Parathyroid adenoma (tissue), 2 donors: ENCODE measurements at regions not wholly inside any gene's neighbourhood (a gene's known extent, or its start where the extent isn't known, plus 50 kb on each side); places are given as distances from the start of the nearest gene placed in this dataset.

ENCODE experiments used
- H2AFZ ChIP-seq: fragments of 300-600 bp; sonication (generic); one replicate; pipeline ENCODE4 v1.7.0; 2017; ENCODE audit warnings: antibody characterized with exemption, mild to moderate bottlenecking
- H3K27ac ChIP-seq: fragments of 300-600 bp; sonication (generic); one replicate; pipeline ENCODE4 v1.7.0; 2017
- H3K27me3 ChIP-seq: fragments of 300-600 bp; sonication (generic); one replicate; pipeline ENCODE4 v1.7.0; 2017; ENCODE audit warnings: low read length; ENCODE audit not compliant: control insufficient read depth, insufficient read depth
- H3K36me3 ChIP-seq: fragments of 300-600 bp; sonication (generic); one replicate; pipeline ENCODE4 v1.7.0; 2017; ENCODE audit warnings: low read length; ENCODE audit not compliant: control insufficient read depth, insufficient read depth
- H3K4me1 ChIP-seq: fragments of 300-600 bp; sonication (generic); one replicate; pipeline ENCODE4 v1.7.0; 2017; ENCODE audit warnings: control low read depth
- H3K4me2 ChIP-seq: fragments of 300-600 bp; sonication (generic); one replicate; pipeline ENCODE4 v1.7.0; 2017; ENCODE audit warnings: low read length
- H3K4me3 ChIP-seq: fragments of 300-600 bp; sonication (generic); one replicate; pipeline ENCODE4 v1.7.0; 2017; ENCODE audit warnings: low read depth, low read length
- H3K79me2 ChIP-seq: fragments of 300-600 bp; sonication (generic); one replicate; pipeline ENCODE4 v1.7.0; 2017; ENCODE audit warnings: control low read depth
- H3K9ac ChIP-seq: fragments of 300-600 bp; sonication (generic); one replicate; pipeline ENCODE4 v1.7.0; 2017; ENCODE audit warnings: mild to moderate bottlenecking
- H3K9me3 ChIP-seq: fragments of 300-600 bp; sonication (generic); one replicate; pipeline ENCODE4 v1.7.0; 2017; ENCODE audit warnings: low read length; ENCODE audit not compliant: control insufficient read depth
- TF ChIP-seq, protein P1 (sequence below): fragments of 300-600 bp; sonication (generic); IDR thresholded peaks from one replicate; pipeline ENCODE4 v1.7.0; 2017; ENCODE audit warnings: antibody characterized with exemption, mild to moderate bottlenecking
- donor health status: primary hyperparathyroidism.

GRCh38 chr1:234748713-234749112 lies 138.7 kb upstream of the IRF2BP2 start:
- Histone ChIP-seq H3K27ac (no peak overlapping the region), H3K9ac (no peak overlapping the region), H3K36me3 (no peaks in the 10 kb centered on the region), H3K79me2 (no peaks in the 10 kb centered on the region), H3K4me1 (no peaks in the 10 kb centered on the region), H3K27me3 (no peaks in the 10 kb centered on the region), H3K9me3 (no peaks in the 10 kb centered on the region), H3K4me2 (no peak overlapping the region), H3K4me3 (no peak overlapping the region), H2AFZ (no peak overlapping the region)
- TF ChIP-seq, protein P1, sequence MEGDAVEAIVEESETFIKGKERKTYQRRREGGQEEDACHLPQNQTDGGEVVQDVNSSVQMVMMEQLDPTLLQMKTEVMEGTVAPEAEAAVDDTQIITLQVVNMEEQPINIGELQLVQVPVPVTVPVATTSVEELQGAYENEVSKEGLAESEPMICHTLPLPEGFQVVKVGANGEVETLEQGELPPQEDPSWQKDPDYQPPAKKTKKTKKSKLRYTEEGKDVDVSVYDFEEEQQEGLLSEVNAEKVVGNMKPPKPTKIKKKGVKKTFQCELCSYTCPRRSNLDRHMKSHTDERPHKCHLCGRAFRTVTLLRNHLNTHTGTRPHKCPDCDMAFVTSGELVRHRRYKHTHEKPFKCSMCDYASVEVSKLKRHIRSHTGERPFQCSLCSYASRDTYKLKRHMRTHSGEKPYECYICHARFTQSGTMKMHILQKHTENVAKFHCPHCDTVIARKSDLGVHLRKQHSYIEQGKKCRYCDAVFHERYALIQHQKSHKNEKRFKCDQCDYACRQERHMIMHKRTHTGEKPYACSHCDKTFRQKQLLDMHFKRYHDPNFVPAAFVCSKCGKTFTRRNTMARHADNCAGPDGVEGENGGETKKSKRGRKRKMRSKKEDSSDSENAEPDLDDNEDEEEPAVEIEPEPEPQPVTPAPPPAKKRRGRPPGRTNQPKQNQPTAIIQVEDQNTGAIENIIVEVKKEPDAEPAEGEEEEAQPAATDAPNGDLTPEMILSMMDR, result no peak

GRCh38 chr1:234748066-234748465 lies 138.1 kb upstream of the IRF2BP2 start:
- Histone ChIP-seq H3K4me1 (no peaks in the 10 kb centered on the region), H3K4me3 (no peak overlapping the region), H3K36me3 (no peaks in the 10 kb centered on the region), H3K27ac (no peak overlapping the region), H2AFZ (no peak overlapping the region), H3K79me2 (no peaks in the 10 kb centered on the region), H3K4me2 (no peak overlapping the region), H3K27me3 (no peaks in the 10 kb centered on the region), H3K9ac (no peak overlapping the region), H3K9me3 (no peaks in the 10 kb centered on the region)
- TF ChIP-seq, protein P1, result no peak

- TF ChIP-seq, protein P1, result no peak
These were observed 136.8 kb upstream of the IRF2BP2 start for GRCh38 chr1:234746798-234747196.

GRCh38 chr1:234745844-234746797 lies 136.1 kb upstream of the IRF2BP2 start:
- Histone ChIP-seq H3K4me3 (no peak overlapping the region), H3K27me3 (no peaks in the 10 kb centered on the region), H3K4me2 (no peak overlapping the region), H2AFZ (no peak overlapping the region), H3K4me1 (no peaks in the 10 kb centered on the region), H3K36me3 (no peaks in the 10 kb centered on the region), H3K27ac (no peak overlapping the region), H3K9me3 (no peaks in the 10 kb centered on the region), H3K79me2 (no peaks in the 10 kb centered on the region), H3K9ac (no peak overlapping the region)
- TF ChIP-seq, protein P1, result no peak

More at GRCh38 chr1:234746798-234747196, 136.8 kb upstream of the IRF2BP2 start:
- no peak overlapping the region for H3K27ac ChIP-seq
- no peaks in the 10 kb centered on the region for H3K27me3 ChIP-seq
- H3K9ac ChIP-seq, result no peak overlapping the region
- no peak overlapping the region for H3K4me3 ChIP-seq
- H3K4me2 ChIP-seq, result no peak overlapping the region
- no peaks in the 10 kb centered on the region for H3K4me1 ChIP-seq
- H3K79me2 ChIP-seq, result no peaks in the 10 kb centered on the region
- no peaks in the 10 kb centered on the region for H3K9me3 ChIP-seq
- H3K36me3 ChIP-seq, result no peaks in the 10 kb centered on the region
- H2AFZ ChIP-seq, result no peak overlapping the region
